ENCODE measurements at regions not wholly inside any gene's neighbourhood (a gene's known extent, or its start where the extent isn't known, plus 50 kb on each side); places are given as distances from the start of the nearest gene placed in this dataset.

DNA sequence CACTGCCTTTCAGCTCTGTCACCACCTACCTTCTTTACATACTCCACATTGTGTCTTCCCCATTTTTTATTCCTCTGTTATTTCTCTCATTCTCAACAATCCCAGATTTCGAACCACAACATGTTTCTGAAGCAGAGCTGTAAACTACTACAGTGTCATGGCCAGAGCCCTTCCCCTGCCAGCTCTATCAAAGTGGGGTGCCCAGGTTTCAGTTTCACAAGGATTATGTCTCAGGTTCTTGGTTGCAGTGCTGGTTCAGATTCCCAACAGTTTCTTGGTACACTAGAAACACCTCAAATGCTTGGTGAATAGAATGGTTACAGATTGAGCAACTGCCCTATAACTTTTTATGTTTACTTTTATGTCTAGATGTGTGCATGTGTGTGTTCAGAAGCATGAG is 172.7 kb upstream of the MTNR1B start:
- 0% methylated on average over 1 of the region's 1 CpG for WGBS (ENCODE audit: low lambda C conversion rate)
- intact Hi-C loops (cut with micrococcal nuclease; ENCODE audit: unreplicated experiment) = no loop called here
- Histone ChIP-seq H4K20me1 (ENCODE audit: insufficient read depth, low read length) (no peaks in the 10 kb centered on the region), H3K79me2 (ENCODE audit: insufficient read depth, low read length) (no peaks in the 10 kb centered on the region), H3K27me3 (ENCODE audit: control insufficient read depth in 1 of 2, insufficient read depth in 2 of 2, low read length in 2 of 2) (no peaks in the 10 kb centered on the region), H3K27ac (ENCODE audit: extremely low read length, insufficient read depth, low read length) (no peak overlapping the region), H3K9me3 (ENCODE audit: low read length) (no peaks in the 10 kb centered on the region), H2AFZ (ENCODE audit: low read length) (no peak overlapping the region), H3K4me1 (ENCODE audit: insufficient read depth, low read length) (no peaks in the 10 kb centered on the region), H3K4me3 (replicated peaks in 1 of 3; ENCODE audit: insufficient read depth in 1 of 3, low read depth in 2 of 3, low read length in 3 of 3) (no peak overlapping the region), H3K4me2 (ENCODE audit: low read depth, low read length) (no peak overlapping the region), H3K9ac (ENCODE audit: insufficient read depth, low read depth, low read length) (no peak overlapping the region), H3K36me3 (replicated peaks in 1 of 2; ENCODE audit: control insufficient read depth in 1 of 2, insufficient read depth in 2 of 2, low read length in 2 of 2) (no peaks in the 10 kb centered on the region)
- no peak for DNase-seq (ENCODE audit: low spot score)
- BruUV-seq (replicated peaks) = no TSS peak
- TF ChIP-seq KMT2B (CRISPR knock-in tag; IDR thresholded peaks at IDR 0.05) (no peak), ZNF7 (CRISPR knock-in tag; IDR thresholded peaks at IDR 0.05) (no peak), NFIB (CRISPR knock-in tag; IDR thresholded peaks at IDR 0.05; ENCODE audit: borderline replicate concordance) (no peak), EZH2 (conservative IDR thresholded peaks at IDR 0.05; ENCODE audit: low read depth, low read length) (no peak), FOXK2 (IDR thresholded peaks at IDR 0.05) (no peak), PHB2 (IDR thresholded peaks at IDR 0.05; ENCODE audit: partially characterized antibody) (no peak)
- in situ Hi-C loops (cut with HindIII; ENCODE audit: extremely low pct_ligation_motif_present, low pct_unique_long_range_greater_than_20kb) = no loop called here
- POLR2A ChIA-PET = no interaction called here
- no peak for FAIRE-seq
- no peak for ATAC-seq
- CTCF ChIA-PET (ENCODE audit: low intra/inter-chr PET ratio, low total read pairs) = no interaction called here

DNA sequence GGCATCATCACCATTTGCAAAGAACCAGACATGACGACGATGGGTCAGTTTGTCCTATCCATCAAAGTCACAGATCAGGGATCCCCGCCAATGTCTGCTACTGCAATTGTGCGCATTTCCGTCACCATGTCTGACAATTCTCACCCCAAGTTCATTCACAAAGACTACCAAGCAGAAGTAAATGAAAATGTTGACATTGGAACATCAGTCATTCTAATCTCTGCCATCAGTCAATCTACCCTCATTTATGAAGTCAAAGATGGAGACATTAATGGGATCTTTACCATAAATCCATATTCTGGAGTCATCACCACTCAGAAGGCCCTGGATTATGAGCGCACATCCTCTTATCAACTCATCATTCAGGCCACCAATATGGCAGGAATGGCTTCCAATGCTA is 171.6 kb upstream of the MTNR1B start:
- CTCF ChIA-PET (ENCODE audit: low intra/inter-chr PET ratio, low total read pairs) = no interaction called here
- intact Hi-C loops (cut with micrococcal nuclease; ENCODE audit: unreplicated experiment) (no loop called here), in situ Hi-C loops (cut with HindIII; ENCODE audit: extremely low pct_ligation_motif_present, low pct_unique_long_range_greater_than_20kb) (no loop called here)
- TF ChIP-seq ZNF256 (CRISPR knock-in tag; conservative IDR thresholded peaks at IDR 0.05) (no peak), ZNF12 (CRISPR knock-in tag; IDR thresholded peaks at IDR 0.05) (no peak), KAT7 (CRISPR knock-in tag; IDR thresholded peaks at IDR 0.05; ENCODE audit: borderline replicate concordance) (no peak), GZF1 (CRISPR knock-in tag; IDR thresholded peaks at IDR 0.05) (no peak), DMAP1 (CRISPR knock-in tag; IDR thresholded peaks at IDR 0.05) (no peak)
- TF ChIP-seq, protein P1, sequence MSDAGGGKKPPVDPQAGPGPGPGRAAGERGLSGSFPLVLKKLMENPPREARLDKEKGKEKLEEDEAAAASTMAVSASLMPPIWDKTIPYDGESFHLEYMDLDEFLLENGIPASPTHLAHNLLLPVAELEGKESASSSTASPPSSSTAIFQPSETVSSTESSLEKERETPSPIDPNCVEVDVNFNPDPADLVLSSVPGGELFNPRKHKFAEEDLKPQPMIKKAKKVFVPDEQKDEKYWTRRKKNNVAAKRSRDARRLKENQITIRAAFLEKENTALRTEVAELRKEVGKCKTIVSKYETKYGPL (CRISPR knock-in tag; IDR thresholded peaks at IDR 0.05) = no peak
- H3K27ac ChIP-seq (ENCODE audit: extremely low read length, insufficient read depth, low read length) = no peak overlapping the region
- WGBS (ENCODE audit: low lambda C conversion rate) = 43% methylated on average over 6 of the region's 6 CpGs
- H3K27me3 ChIP-seq (ENCODE audit: control insufficient read depth in 1 of 2, insufficient read depth in 2 of 2, low read length in 2 of 2) = no peaks in the 10 kb centered on the region
- no peaks in the 10 kb centered on the region for H3K4me1 ChIP-seq (ENCODE audit: insufficient read depth, low read length)
- H3K9me3 ChIP-seq (ENCODE audit: low read length) = no peaks in the 10 kb centered on the region
- H3K9ac ChIP-seq (ENCODE audit: insufficient read depth, low read depth, low read length) = no peak overlapping the region
- H4K20me1 ChIP-seq (ENCODE audit: insufficient read depth, low read length) = no peaks in the 10 kb centered on the region
- FAIRE-seq = no peak
- DNase-seq (ENCODE audit: low spot score) = no peak
- BruUV-seq (replicated peaks) = no TSS peak
- POLR2A ChIA-PET = no interaction called here
- H3K4me2 ChIP-seq (ENCODE audit: low read depth, low read length) = no peak overlapping the region
- no peaks in the 10 kb centered on the region for H3K36me3 ChIP-seq (replicated peaks in 1 of 2; ENCODE audit: control insufficient read depth in 1 of 2, insufficient read depth in 2 of 2, low read length in 2 of 2)
- ATAC-seq = no peak
- H3K4me3 ChIP-seq (replicated peaks in 1 of 3; ENCODE audit: insufficient read depth in 1 of 3, low read depth in 2 of 3, low read length in 3 of 3) = no peak overlapping the region
- no peaks in the 10 kb centered on the region for H3K79me2 ChIP-seq (ENCODE audit: insufficient read depth, low read length)
- H2AFZ ChIP-seq (ENCODE audit: low read length) = no peak overlapping the region
